NCI-H82 (cell line): ENCODE measurements at regions not wholly inside any gene's neighbourhood (a gene's known extent, or its start where the extent isn't known, plus 50 kb on each side); places are given as distances from the start of the nearest gene placed in this dataset.

Experiments used
- DNase-seq: peaks from one replicate; lab custom pipeline; 2025; lab: John Stamatoyannopoulos, UW

- DNase-seq: no peak
Observed at GRCh38 chr5:65068410-65068809, 299.7 kb downstream of the CWC27 start.

- no peak for DNase-seq
Observed at GRCh38 chr5:65070026-65070425, 301.3 kb downstream of the CWC27 start.

GRCh38 chr5:65072850-65073249, 304.1 kb downstream of the CWC27 start:
- peak; percentile 64 for DNase-seq

GRCh38 chr5:65073250-65073661, 304.5 kb downstream of the CWC27 start:
- peak; percentile 59 for DNase-seq

GRCh38 chr5:65075623-65076250, 307.0 kb downstream of the CWC27 start:
- no peak for DNase-seq

GRCh38 chr5:65076251-65076869, 307.6 kb downstream of the CWC27 start:
- peak; percentile 81 for DNase-seq

- no peak for DNase-seq
Observed at GRCh38 chr5:65077653-65078052, 308.9 kb downstream of the CWC27 start.

- DNase-seq: no peak
Observed at GRCh38 chr5:65078331-65078730, 309.6 kb downstream of the CWC27 start.

- no peak for DNase-seq
Observed at GRCh38 chr5:65081071-65081470, 312.3 kb downstream of the CWC27 start.

GRCh38 chr5:65084795-65085515, 316.2 kb downstream of the CWC27 start:
- DNase-seq: no peak

GRCh38 chr5:65085516-65085850, 316.8 kb downstream of the CWC27 start:
- DNase-seq: no peak

GRCh38 chr5:65086234-65086890, 317.6 kb downstream of the CWC27 start:
- DNase-seq: no peak

- DNase-seq: no peak
Observed at GRCh38 chr5:65087154-65087553, 318.4 kb downstream of the CWC27 start.

- DNase-seq: no peak
Observed at GRCh38 chr5:65094279-65094678, 325.5 kb downstream of the CWC27 start.

GRCh38 chr5:65098393-65098792, 329.7 kb downstream of the CWC27 start:
- no peak for DNase-seq
